GM23338 (cell line): ENCODE measurements at regions not wholly inside any gene's neighbourhood (a gene's known extent, or its start where the extent isn't known, plus 50 kb on each side); places are given as distances from the start of the nearest gene placed in this dataset.
"Not testable (repeated sequence)": the region's sequence is repeated elsewhere in the genome, so short reads cannot be mapped to it uniquely, and the experiment has no call there.

ENCODE experiments used
- ATAC-seq: fragments of 200-7000 bp; cut with Tn5 transposase; 3 replicates; pipeline ENCODE4 v1.9.1; 2020
- DNase-seq: peaks from one replicate; pipeline ENCODE4 v3.0.0-alpha.2; 2015; ENCODE audit warnings: low spot score
- H2AFZ ChIP-seq: fragments of 200-600 bp; sonication (generic); 2 replicates; pipeline ENCODE4 v1.8.0; 2016; ENCODE audit warnings: antibody characterized with exemption, mild to moderate bottlenecking, moderate library complexity
- H3F3A ChIP-seq: fragments of 200-600 bp; sonication (generic); replicated peaks from 2 replicates; pipeline ENCODE4 v1.8.0; 2017; ENCODE audit warnings: antibody characterized with exemption, mixed run types, low read depth
- H3K27ac ChIP-seq: fragments of 200-600 bp; sonication (generic); 2 replicates; pipeline ENCODE4 v1.6.1; 2016; ENCODE audit warnings: low read depth
- H3K27me3 ChIP-seq: fragments of 200-600 bp; sonication (generic); 2 replicates; pipeline ENCODE4 v1.8.0; 2016; ENCODE audit warnings: mild to moderate bottlenecking, mixed run types, moderate library complexity; ENCODE audit not compliant: insufficient read depth
- H3K36me3 ChIP-seq: fragments of 200-600 bp; sonication (generic); 2 replicates; pipeline ENCODE4 v1.8.0; 2016; ENCODE audit warnings: mild to moderate bottlenecking; ENCODE audit not compliant: insufficient read depth
- H3K4me1 ChIP-seq: fragments of 200-600 bp; sonication (generic); 2 replicates; pipeline ENCODE4 v1.8.0; 2016; ENCODE audit warnings: mild to moderate bottlenecking, moderate library complexity; ENCODE audit not compliant: insufficient read depth
- H3K4me2 ChIP-seq: fragments of 200-600 bp; sonication (generic); 2 replicates; pipeline ENCODE4 v1.7.1; 2017; ENCODE audit warnings: mixed run types
- H3K4me3 ChIP-seq: fragments of 200-600 bp; sonication (generic); 2 replicates; pipeline ENCODE4 v1.6.1; 2016; ENCODE audit warnings: mixed run types
- H3K79me2 ChIP-seq: fragments of 200-600 bp; sonication (generic); replicated peaks from 2 replicates; pipeline ENCODE4 v1.8.0; 2017; ENCODE audit warnings: mild to moderate bottlenecking; ENCODE audit not compliant: insufficient read depth
- H3K9me2 ChIP-seq: fragments of 200-600 bp; sonication (generic); 2 replicates; pipeline ENCODE4 v1.8.0; 2017; ENCODE audit not compliant: insufficient read depth
- H4K20me1 ChIP-seq: fragments of 200-600 bp; sonication (generic); replicated peaks from 2 replicates; pipeline ENCODE4 v1.8.0; 2017; ENCODE audit warnings: mild to moderate bottlenecking; ENCODE audit not compliant: insufficient read depth
- H3K27ac Mint-ChIP-seq: 2 replicates; pipeline ENCODE4 v1.8.0; 2020; ENCODE audit warnings: inconsistent platforms, mild to moderate bottlenecking, moderate library complexity, mixed read lengths
- H3K27me3 Mint-ChIP-seq: 3 replicates; pipeline ENCODE4 v1.8.0; 2022; ENCODE audit warnings: low read depth, mild to moderate bottlenecking, moderate library complexity, mixed read lengths, inconsistent platforms; ENCODE audit not compliant: insufficient read depth, poor library complexity
- H3K36me3 Mint-ChIP-seq: 3 replicates; pipeline ENCODE4 v1.8.0; 2021; ENCODE audit warnings: low read depth, mild to moderate bottlenecking, inconsistent platforms, moderate library complexity, mixed read lengths
- H3K4me1 Mint-ChIP-seq: 3 replicates; pipeline ENCODE4 v1.8.0; 2020; ENCODE audit warnings: mild to moderate bottlenecking, inconsistent platforms, mixed read lengths
- H3K4me3 Mint-ChIP-seq: 3 replicates; pipeline ENCODE4 v1.8.0; 2021; ENCODE audit warnings: moderate library complexity, mild to moderate bottlenecking, inconsistent platforms, mixed read lengths
- H3K9me3 Mint-ChIP-seq: 3 replicates; pipeline ENCODE4 v1.8.0; 2020; ENCODE audit warnings: moderate library complexity, mild to moderate bottlenecking, inconsistent platforms, mixed read lengths
- CREB1 ChIP-seq: fragments of 250-450 bp; sonication (Bioruptor Pico); IDR thresholded peaks from 2 replicates; pipeline ENCODE4 v1.5.0; 2020; ENCODE audit warnings: low read depth, mild to moderate bottlenecking, moderate library complexity
- CTCF ChIP-seq, 2 experiments: fragments of 200-600 bp in 1 of 2; sonication (generic) in 1 of 2; conservative IDR thresholded peaks; 2 replicates each; pipeline versions ENCODE4 v1.5.1 to v1.6.1; 2016 to 2017; ENCODE audit warnings: antibody characterized with exemption in 2 of 2, low read depth in 2 of 2, mild to moderate bottlenecking in 2 of 2, moderate library complexity in 1 of 2
- JUNB ChIP-seq: IDR thresholded peaks from one replicate; pipeline ENCODE4 v1.6.1; 2016; ENCODE audit warnings: antibody characterized with exemption; ENCODE audit not compliant: unreplicated experiment
- REST ChIP-seq: IDR thresholded peaks from one replicate; pipeline ENCODE4 v1.6.1; 2018; ENCODE audit warnings: antibody characterized with exemption; ENCODE audit not compliant: unreplicated experiment
- STAT1 ChIP-seq: IDR thresholded peaks from one replicate; pipeline ENCODE4 v1.6.1; 2016; ENCODE audit warnings: antibody characterized with exemption; ENCODE audit not compliant: unreplicated experiment
- ZNF331 ChIP-seq: fragments of 250-450 bp; sonication (Bioruptor Pico); IDR thresholded peaks from 2 replicates; pipeline ENCODE4 v1.5.0; 2020; ENCODE audit warnings: low read depth, mild to moderate bottlenecking, moderate library complexity
- TF ChIP-seq, protein P1 (sequence below): IDR thresholded peaks from 2 replicates; pipeline ENCODE4 v1.6.1; 2016; ENCODE audit warnings: antibody characterized with exemption

DNA sequence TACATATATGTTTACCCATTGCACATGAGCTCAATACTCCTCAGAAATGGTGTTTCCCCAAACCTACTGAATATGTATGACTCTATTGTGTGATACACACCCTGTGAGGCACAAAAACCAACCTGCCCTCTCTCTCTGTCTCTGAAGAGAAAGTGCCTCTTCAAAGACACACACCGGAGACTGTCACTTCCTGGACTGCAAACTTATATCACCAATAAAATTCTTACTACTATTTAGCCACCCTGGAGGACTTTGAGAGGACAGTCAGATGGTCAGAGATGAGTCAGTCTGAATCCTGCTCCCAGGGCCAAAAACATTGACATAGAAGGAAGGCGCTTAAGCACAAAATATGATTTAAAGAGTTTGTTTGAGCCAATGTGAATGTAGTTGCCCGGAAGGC, 110.4 kb downstream of the PPIAL4G start (continued):
- TF ChIP-seq, protein P1, sequence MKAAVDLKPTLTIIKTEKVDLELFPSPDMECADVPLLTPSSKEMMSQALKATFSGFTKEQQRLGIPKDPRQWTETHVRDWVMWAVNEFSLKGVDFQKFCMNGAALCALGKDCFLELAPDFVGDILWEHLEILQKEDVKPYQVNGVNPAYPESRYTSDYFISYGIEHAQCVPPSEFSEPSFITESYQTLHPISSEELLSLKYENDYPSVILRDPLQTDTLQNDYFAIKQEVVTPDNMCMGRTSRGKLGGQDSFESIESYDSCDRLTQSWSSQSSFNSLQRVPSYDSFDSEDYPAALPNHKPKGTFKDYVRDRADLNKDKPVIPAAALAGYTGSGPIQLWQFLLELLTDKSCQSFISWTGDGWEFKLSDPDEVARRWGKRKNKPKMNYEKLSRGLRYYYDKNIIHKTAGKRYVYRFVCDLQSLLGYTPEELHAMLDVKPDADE, result no peak
- TF ChIP-seq REST (no peak), STAT1 (no peak), JUNB (no peak), ZNF331 (CRISPR knock-in tag) (no peak)

DNA sequence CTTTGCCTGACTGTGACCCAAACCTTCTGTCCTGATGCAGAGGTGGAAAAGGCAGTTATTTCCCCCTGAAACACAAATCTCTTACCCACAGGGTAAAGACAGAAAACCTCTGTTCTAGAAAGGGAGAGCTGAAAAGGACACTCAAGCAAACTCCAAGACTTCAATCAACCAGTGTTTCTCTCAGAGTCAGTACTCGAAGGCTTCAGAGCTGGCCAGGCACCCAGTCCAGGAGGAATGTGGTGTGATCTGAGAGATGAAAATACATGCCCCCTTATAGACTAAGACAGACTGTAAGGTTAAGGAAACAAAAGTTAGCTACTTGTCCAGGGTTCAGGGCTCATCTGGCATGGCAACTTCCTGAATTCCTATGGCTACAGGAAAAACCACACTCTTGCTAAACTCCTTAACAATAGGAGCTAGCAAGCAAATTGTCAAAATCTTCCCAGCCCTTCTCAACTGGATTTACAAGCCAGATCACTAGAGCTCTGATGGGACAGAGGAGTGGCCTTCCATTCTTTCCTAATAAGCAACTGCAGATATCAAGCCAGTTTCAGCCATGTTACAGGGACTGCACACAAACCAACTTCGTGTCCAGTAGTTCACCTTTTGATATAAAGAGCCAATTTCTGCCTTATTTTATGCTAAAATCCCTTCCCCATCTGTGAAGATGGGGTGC, 110.9 kb downstream of the PPIAL4G start:
- H3K27me3 ChIP-seq, H3K4me3 ChIP-seq, H3K36me3 Mint-ChIP-seq, H2AFZ ChIP-seq, H3K4me1 Mint-ChIP-seq, H4K20me1 ChIP-seq, DNase-seq, H3K4me3 Mint-ChIP-seq, H3K27ac Mint-ChIP-seq, H3K4me1 ChIP-seq, H3K27me3 Mint-ChIP-seq, H3K36me3 ChIP-seq, H3K9me2 ChIP-seq, ATAC-seq, H3K9me3 Mint-ChIP-seq, H3F3A ChIP-seq, H3K79me2 ChIP-seq, H3K27ac ChIP-seq: not testable (repeated sequence)
- H3K4me2 ChIP-seq, result 0 out of 2 replicates have a peak overlapping the region, but pooled peaks have one; percentile 22

- not testable (repeated sequence) for H3K27me3 Mint-ChIP-seq, H3K4me3 ChIP-seq, H3K9me3 Mint-ChIP-seq, H2AFZ ChIP-seq, H3K4me3 Mint-ChIP-seq, H3K27ac Mint-ChIP-seq, H3K27ac ChIP-seq, H3K36me3 Mint-ChIP-seq, H3K36me3 ChIP-seq, H4K20me1 ChIP-seq, H3F3A ChIP-seq, H3K79me2 ChIP-seq, H3K27me3 ChIP-seq, H3K4me1 ChIP-seq, H3K4me1 Mint-ChIP-seq, H3K9me2 ChIP-seq
- TF ChIP-seq CREB1, result peak; percentile 65
- peak; percentile 87 to 91 for TF ChIP-seq CTCF (conservative IDR thresholded peaks at IDR 0.05; ENCODE audit: low read depth in 2 of 2)
- H3K4me2 ChIP-seq, result 0 out of 2 replicates have a peak overlapping the region, but pooled peaks have one; percentile 22
- DNase-seq, result peak; percentile 87
- ATAC-seq, result peak; percentile 99
These were observed 111.5 kb downstream of the PPIAL4G start for GRCh38 chr1:148371551-148371994.

DNA sequence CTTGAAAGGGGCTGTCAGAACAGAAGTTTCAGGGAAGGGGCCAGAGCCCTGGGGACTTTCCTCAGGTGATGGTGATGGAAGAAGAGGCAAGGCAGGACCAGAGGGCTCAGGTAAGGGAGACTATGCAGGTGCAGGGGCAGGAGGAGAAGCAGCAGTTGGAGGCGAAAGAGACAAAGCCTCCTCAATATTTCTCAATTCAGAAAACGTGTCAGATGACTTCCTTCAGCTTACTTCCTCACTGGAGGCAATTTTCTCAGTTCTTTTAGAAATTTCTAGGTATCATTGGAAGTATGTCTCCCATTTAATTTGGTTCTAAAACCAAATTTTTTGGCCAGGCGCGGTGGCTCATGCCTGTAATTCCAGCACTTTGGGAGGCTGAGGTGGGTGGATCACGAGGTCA, 112.4 kb downstream of the PPIAL4G start:
- not testable (repeated sequence) for DNase-seq, H3K4me3 Mint-ChIP-seq, H3K4me2 ChIP-seq, H2AFZ ChIP-seq, H3K27ac ChIP-seq, H4K20me1 ChIP-seq, H3K27me3 Mint-ChIP-seq, H3K4me1 ChIP-seq, ATAC-seq, H3F3A ChIP-seq, H3K9me3 Mint-ChIP-seq, H3K36me3 ChIP-seq, H3K4me1 Mint-ChIP-seq, H3K9me2 ChIP-seq, H3K27me3 ChIP-seq, H3K4me3 ChIP-seq, H3K36me3 Mint-ChIP-seq, H3K79me2 ChIP-seq, H3K27ac Mint-ChIP-seq
